ENCODE measurements at regions not wholly inside any gene's neighbourhood (a gene's known extent, or its start where the extent isn't known, plus 50 kb on each side); places are given as distances from the start of the nearest gene placed in this dataset.

GRCh38 chr3:181292984-181293383 is 303.4 kb upstream of the DNAJC19 start:
- H3K9me3 ChIP-seq (ENCODE audit: control insufficient read depth, low read length) = no peaks in the 10 kb centered on the region
- H3K36me3 ChIP-seq (ENCODE audit: control insufficient read depth, insufficient read depth, low read length, severe bottlenecking) = no peaks in the 10 kb centered on the region
- DNase-seq (ENCODE audit: low read depth) = no peak
- H3K9ac ChIP-seq (ENCODE audit: low read length) = no peak overlapping the region
- no peaks in the 10 kb centered on the region for H3K4me1 ChIP-seq (ENCODE audit: control insufficient read depth, insufficient read depth, low read length)
- H3K4me3 ChIP-seq (ENCODE audit: low read length) = no peak overlapping the region
- H3K27me3 ChIP-seq (replicated peaks; ENCODE audit: control insufficient read depth, insufficient read depth, low read length) = no peaks in the 10 kb centered on the region

GRCh38 chr3:181290941-181291340 is 301.4 kb upstream of the DNAJC19 start:
- no peak for DNase-seq (ENCODE audit: low read depth)
- H3K9ac ChIP-seq (ENCODE audit: low read length) = no peak overlapping the region

DNA sequence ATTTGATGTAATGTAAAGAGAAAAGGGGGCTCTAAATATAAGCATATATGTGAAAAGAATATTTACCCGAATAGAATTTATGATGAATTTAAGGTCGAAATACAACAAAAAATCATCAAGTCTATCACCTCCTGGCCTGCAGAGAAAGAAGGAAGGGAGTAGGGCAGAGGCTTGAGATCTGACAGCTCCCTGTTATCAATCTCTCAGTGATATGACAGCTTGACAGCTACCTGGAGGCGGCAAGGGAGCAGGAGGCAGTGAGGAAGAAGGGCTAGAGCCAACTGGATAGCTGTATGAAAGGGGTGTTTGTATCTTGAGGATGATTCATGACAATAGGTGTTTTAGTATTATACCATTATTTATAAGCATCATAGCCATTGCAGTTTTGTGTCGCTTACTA is 299.8 kb upstream of the DNAJC19 start:
- no peaks in the 10 kb centered on the region for H3K27me3 ChIP-seq (replicated peaks; ENCODE audit: control insufficient read depth, insufficient read depth, low read length)
- DNase-seq (ENCODE audit: low read depth) = no peak
- H3K36me3 ChIP-seq (ENCODE audit: control insufficient read depth, insufficient read depth, low read length, severe bottlenecking) = no peaks in the 10 kb centered on the region
- H3K4me1 ChIP-seq (ENCODE audit: control insufficient read depth, insufficient read depth, low read length) = no peaks in the 10 kb centered on the region
- H3K4me3 ChIP-seq (ENCODE audit: low read length) = no peak overlapping the region
- no peak overlapping the region for H3K9ac ChIP-seq (ENCODE audit: low read length)
- no peaks in the 10 kb centered on the region for H3K9me3 ChIP-seq (ENCODE audit: control insufficient read depth, low read length)

More at GRCh38 chr3:181290941-181291340, 301.4 kb upstream of the DNAJC19 start:
- Histone ChIP-seq H3K9me3 (ENCODE audit: control insufficient read depth, low read length) (no peaks in the 10 kb centered on the region), H3K4me1 (ENCODE audit: control insufficient read depth, insufficient read depth, low read length) (no peaks in the 10 kb centered on the region), H3K4me3 (ENCODE audit: low read length) (no peak overlapping the region), H3K36me3 (ENCODE audit: control insufficient read depth, insufficient read depth, low read length, severe bottlenecking) (no peaks in the 10 kb centered on the region), H3K27me3 (replicated peaks; ENCODE audit: control insufficient read depth, insufficient read depth, low read length) (no peaks in the 10 kb centered on the region)

DNA sequence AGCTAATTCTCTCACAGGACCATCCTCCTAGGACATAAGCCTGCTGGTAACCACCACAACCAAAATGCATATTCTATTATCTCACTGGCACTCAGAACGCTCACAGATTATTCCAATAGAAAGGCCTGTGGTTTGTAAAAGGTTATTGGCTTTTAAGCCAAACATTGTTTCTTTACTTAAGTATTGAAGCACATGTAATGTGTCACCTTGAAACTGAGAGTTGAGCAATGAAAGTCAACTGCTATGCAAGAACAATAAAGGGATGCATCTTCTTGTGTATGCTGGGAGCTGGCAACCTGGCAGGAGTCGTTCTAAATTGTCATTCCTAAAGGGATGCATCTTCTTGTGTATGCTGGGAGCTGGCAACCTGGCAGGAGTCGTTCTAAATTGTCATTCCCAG is 298.6 kb upstream of the DNAJC19 start:
- no peak overlapping the region for H3K9ac ChIP-seq (ENCODE audit: low read length)
- H3K4me1 ChIP-seq (ENCODE audit: control insufficient read depth, insufficient read depth, low read length) = no peaks in the 10 kb centered on the region
- no peak for DNase-seq (ENCODE audit: low read depth)
- no peak overlapping the region for H3K4me3 ChIP-seq (ENCODE audit: low read length)
- no peaks in the 10 kb centered on the region for H3K27me3 ChIP-seq (replicated peaks; ENCODE audit: control insufficient read depth, insufficient read depth, low read length)
- no peaks in the 10 kb centered on the region for H3K9me3 ChIP-seq (ENCODE audit: control insufficient read depth, low read length)
- H3K36me3 ChIP-seq (ENCODE audit: control insufficient read depth, insufficient read depth, low read length, severe bottlenecking) = no peaks in the 10 kb centered on the region

DNA sequence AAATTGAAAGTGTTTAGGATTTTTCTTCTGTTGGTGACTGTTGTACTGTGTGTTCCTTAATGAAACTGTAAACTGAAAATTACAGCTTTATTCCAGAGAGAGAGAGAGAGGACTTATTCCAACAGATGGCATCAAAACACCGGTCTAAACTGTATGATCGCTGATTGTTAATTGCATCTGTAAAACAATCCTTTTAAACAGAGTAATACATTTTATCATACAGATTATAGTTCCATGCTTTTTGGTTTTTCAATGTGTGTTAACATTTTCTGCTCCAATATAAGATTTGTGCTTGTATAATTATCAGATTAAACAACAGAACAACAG is 289.7 kb upstream of the DNAJC19 start:
- no peak for DNase-seq (ENCODE audit: low read depth)
- Histone ChIP-seq H3K4me3 (ENCODE audit: low read length) (no peak overlapping the region), H3K9ac (ENCODE audit: low read length) (no peak overlapping the region), H3K36me3 (ENCODE audit: control insufficient read depth, insufficient read depth, low read length, severe bottlenecking) (no peaks in the 10 kb centered on the region), H3K27me3 (replicated peaks; ENCODE audit: control insufficient read depth, insufficient read depth, low read length) (peaks cover 10% of the 10 kb centered on the region), H3K9me3 (ENCODE audit: control insufficient read depth, low read length) (no peaks in the 10 kb centered on the region), H3K4me1 (ENCODE audit: control insufficient read depth, insufficient read depth, low read length) (no peaks in the 10 kb centered on the region)

GRCh38 chr3:181278468-181279238 is 289.1 kb upstream of the DNAJC19 start:
- Histone ChIP-seq H3K4me1 (ENCODE audit: control insufficient read depth, insufficient read depth, low read length) (no peaks in the 10 kb centered on the region), H3K9me3 (ENCODE audit: control insufficient read depth, low read length) (no peaks in the 10 kb centered on the region), H3K4me3 (ENCODE audit: low read length) (no peak overlapping the region), H3K9ac (ENCODE audit: low read length) (no peak overlapping the region), H3K27me3 (replicated peaks; ENCODE audit: control insufficient read depth, insufficient read depth, low read length) (peaks cover 10% of the 10 kb centered on the region), H3K36me3 (ENCODE audit: control insufficient read depth, insufficient read depth, low read length, severe bottlenecking) (no peaks in the 10 kb centered on the region)
- DNase-seq (ENCODE audit: low read depth) = peak; percentile 1

DNA sequence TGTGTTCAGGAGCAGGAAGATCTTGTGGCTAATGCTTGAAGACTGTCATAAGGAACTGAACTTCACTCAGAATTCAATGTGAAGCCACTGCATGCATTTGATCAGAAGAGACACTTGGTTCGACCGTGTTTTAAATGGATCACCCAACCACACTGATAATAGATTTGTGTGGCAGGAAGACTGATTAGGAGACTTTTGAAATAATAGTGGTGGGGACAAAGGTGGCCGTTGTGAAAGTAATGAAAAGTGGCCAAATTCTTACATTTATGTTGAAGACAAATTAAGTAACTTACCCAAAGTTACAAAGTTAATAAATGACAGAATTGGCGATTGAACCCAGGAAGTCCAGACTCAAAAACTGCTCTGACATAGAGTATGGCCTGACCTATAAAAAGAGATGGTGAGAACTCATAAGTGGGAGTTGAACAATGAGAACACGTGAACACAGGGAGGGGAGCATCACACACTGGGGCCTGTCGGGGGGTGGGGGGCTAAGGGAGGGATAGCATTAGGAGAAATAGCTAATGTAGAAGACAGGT is 286.9 kb upstream of the DNAJC19 start:
- no peak for DNase-seq (ENCODE audit: low read depth)
- Histone ChIP-seq H3K27me3 (replicated peaks; ENCODE audit: control insufficient read depth, insufficient read depth, low read length) (peaks cover 10% of the 10 kb centered on the region), H3K36me3 (ENCODE audit: control insufficient read depth, insufficient read depth, low read length, severe bottlenecking) (no peaks in the 10 kb centered on the region), H3K4me1 (ENCODE audit: control insufficient read depth, insufficient read depth, low read length) (no peaks in the 10 kb centered on the region), H3K9ac (ENCODE audit: low read length) (no peak overlapping the region), H3K4me3 (ENCODE audit: low read length) (no peak overlapping the region), H3K9me3 (ENCODE audit: control insufficient read depth, low read length) (no peaks in the 10 kb centered on the region)

DNA sequence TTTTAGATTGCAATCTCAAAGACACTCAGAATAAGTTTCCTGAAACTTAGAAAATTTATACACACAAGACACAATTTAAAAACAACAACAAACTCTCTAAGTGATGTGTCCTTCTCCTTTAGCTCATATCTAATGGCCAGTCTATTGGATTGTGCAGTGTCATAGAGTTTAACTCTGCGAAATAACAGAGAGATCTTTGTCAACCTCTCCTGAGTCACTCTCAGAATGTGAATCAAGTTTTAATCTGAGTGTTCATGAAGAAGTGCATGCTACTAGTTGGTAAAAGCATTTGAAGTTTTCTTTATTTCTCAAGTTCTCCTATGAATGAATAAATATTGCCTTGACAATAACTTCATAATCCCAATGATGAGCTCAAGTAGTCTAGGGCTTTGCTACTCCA is 284.5 kb upstream of the DNAJC19 start:
- Histone ChIP-seq H3K27me3 (replicated peaks; ENCODE audit: control insufficient read depth, insufficient read depth, low read length) (peaks cover 10% of the 10 kb centered on the region), H3K4me1 (ENCODE audit: control insufficient read depth, insufficient read depth, low read length) (no peaks in the 10 kb centered on the region), H3K9ac (ENCODE audit: low read length) (no peak overlapping the region), H3K4me3 (ENCODE audit: low read length) (no peak overlapping the region), H3K9me3 (ENCODE audit: control insufficient read depth, low read length) (no peaks in the 10 kb centered on the region), H3K36me3 (ENCODE audit: control insufficient read depth, insufficient read depth, low read length, severe bottlenecking) (no peaks in the 10 kb centered on the region)
- no peak for DNase-seq (ENCODE audit: low read depth)

- H3K4me3 ChIP-seq (ENCODE audit: low read length) = no peak overlapping the region
- H3K9ac ChIP-seq (ENCODE audit: low read length) = no peak overlapping the region
- H3K4me1 ChIP-seq (ENCODE audit: control insufficient read depth, insufficient read depth, low read length) = no peaks in the 10 kb centered on the region
- H3K36me3 ChIP-seq (ENCODE audit: control insufficient read depth, insufficient read depth, low read length, severe bottlenecking) = no peaks in the 10 kb centered on the region
- no peaks in the 10 kb centered on the region for H3K9me3 ChIP-seq (ENCODE audit: control insufficient read depth, low read length)
- no peaks in the 10 kb centered on the region for H3K27me3 ChIP-seq (replicated peaks; ENCODE audit: control insufficient read depth, insufficient read depth, low read length)
- DNase-seq (ENCODE audit: low read depth) = no peak
Observed at GRCh38 chr3:181267312-181267711, 277.8 kb upstream of the DNAJC19 start.

DNA sequence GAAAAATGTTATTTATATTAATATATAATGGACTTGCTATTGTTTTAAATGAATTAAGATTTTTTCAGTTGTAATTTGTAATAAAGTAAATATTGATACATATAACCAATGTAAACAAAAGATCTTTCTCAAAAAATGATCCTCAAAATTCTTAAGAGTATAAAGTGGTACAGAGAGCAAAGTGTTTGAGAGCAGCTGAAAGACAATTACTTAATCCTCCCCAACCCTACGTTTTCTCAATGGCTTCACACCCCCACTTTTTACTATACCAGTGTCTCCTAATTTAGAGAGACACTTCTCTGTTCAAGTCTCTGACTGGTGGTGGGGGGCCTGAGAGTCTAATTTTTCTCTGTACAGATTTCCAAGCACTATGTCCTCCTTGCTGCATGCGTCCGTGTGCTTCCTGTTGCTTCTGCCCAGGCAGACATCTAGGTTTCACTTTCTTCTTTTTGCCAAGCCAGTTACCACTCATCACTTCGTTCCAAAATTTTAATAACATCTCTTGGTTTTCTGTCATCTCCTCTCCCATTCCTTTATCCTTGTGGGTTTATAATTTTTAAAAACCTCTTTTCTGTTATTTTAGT is 276.3 kb upstream of the DNAJC19 start:
- Histone ChIP-seq H3K27me3 (replicated peaks; ENCODE audit: control insufficient read depth, insufficient read depth, low read length) (no peaks in the 10 kb centered on the region), H3K36me3 (ENCODE audit: control insufficient read depth, insufficient read depth, low read length, severe bottlenecking) (no peaks in the 10 kb centered on the region), H3K9ac (ENCODE audit: low read length) (no peak overlapping the region), H3K4me3 (ENCODE audit: low read length) (peak overlapping the region; percentile 48), H3K4me1 (ENCODE audit: control insufficient read depth, insufficient read depth, low read length) (no peaks in the 10 kb centered on the region), H3K9me3 (ENCODE audit: control insufficient read depth, low read length) (no peaks in the 10 kb centered on the region)
- DNase-seq (ENCODE audit: low read depth) = no peak

- H3K4me1 ChIP-seq (ENCODE audit: control insufficient read depth, insufficient read depth, low read length) = no peaks in the 10 kb centered on the region
- DNase-seq (ENCODE audit: low read depth) = no peak
- no peak overlapping the region for H3K9ac ChIP-seq (ENCODE audit: low read length)
- no peaks in the 10 kb centered on the region for H3K9me3 ChIP-seq (ENCODE audit: control insufficient read depth, low read length)
- H3K27me3 ChIP-seq (replicated peaks; ENCODE audit: control insufficient read depth, insufficient read depth, low read length) = no peaks in the 10 kb centered on the region
- H3K4me3 ChIP-seq (ENCODE audit: low read length) = no peak overlapping the region
- no peaks in the 10 kb centered on the region for H3K36me3 ChIP-seq (ENCODE audit: control insufficient read depth, insufficient read depth, low read length, severe bottlenecking)
Observed at GRCh38 chr3:181264486-181264885, 274.9 kb upstream of the DNAJC19 start.

Measured in adipocyte (in vitro differentiated cells).